NT2/D1 (cell line): ENCODE measurements at regions not wholly inside any gene's neighbourhood (a gene's known extent, or its start where the extent isn't known, plus 50 kb on each side); places are given as distances from the start of the nearest gene placed in this dataset.
"Not testable (repeated sequence)": the region's sequence is repeated elsewhere in the genome, so short reads cannot be mapped to it uniquely, and the experiment has no call there.

Experiments used
- DNase-seq: peaks from one replicate; pipeline ENCODE4 v3.0.0-alpha.2; 2011; ENCODE audit warnings: low read depth, low spot score
- H3K27me3 ChIP-seq: 2 replicates; pipeline ENCODE4 v1.6.0; 2011; ENCODE audit warnings: mild to moderate bottlenecking; ENCODE audit not compliant: insufficient read length, insufficient read depth
- H3K36me3 ChIP-seq: 2 replicates; pipeline ENCODE4 v1.6.1; 2011; ENCODE audit warnings: mild to moderate bottlenecking, low read length, mixed read lengths; ENCODE audit not compliant: insufficient read depth, insufficient read length
- H3K4me1 ChIP-seq: 2 replicates; pipeline ENCODE4 v1.5.1; 2011; ENCODE audit not compliant: insufficient read depth, insufficient read length
- H3K4me3 ChIP-seq: 2 replicates; pipeline ENCODE4 v1.5.1; 2011; ENCODE audit warnings: low read depth; ENCODE audit not compliant: insufficient read length
- H3K9ac ChIP-seq: 2 replicates; pipeline ENCODE4 v1.6.0; 2011; ENCODE audit warnings: low read depth; ENCODE audit not compliant: insufficient read length
- H3K9me3 ChIP-seq: 2 replicates; pipeline ENCODE4 v1.5.1; 2011; ENCODE audit warnings: mild to moderate bottlenecking, low read length; ENCODE audit not compliant: insufficient read depth
- SUZ12 ChIP-seq: IDR thresholded peaks from 2 replicates; pipeline ENCODE4 v1.6.1; 2011; ENCODE audit not compliant: insufficient read length, insufficient read depth; ENCODE audit errors: extremely low read depth
- YY1 ChIP-seq: IDR thresholded peaks from 2 replicates; pipeline ENCODE4 v1.6.1; 2011; ENCODE audit not compliant: insufficient read length, insufficient read depth
- ZNF274 ChIP-seq: IDR thresholded peaks from 2 replicates; pipeline ENCODE4 v1.6.1; 2011; ENCODE audit warnings: mild to moderate bottlenecking, low read depth, low read length

GRCh38 chr12:107600581-107601144, 84.9 kb upstream of the PWP1 start:
- Histone ChIP-seq H3K4me1 (no peaks in the 10 kb centered on the region), H3K4me3 (no peak overlapping the region), H3K36me3 (no peaks in the 10 kb centered on the region), H3K9ac (no peak overlapping the region), H3K9me3 (no peaks in the 10 kb centered on the region), H3K27me3 (no peaks in the 10 kb centered on the region)
- no peak for DNase-seq
- TF ChIP-seq SUZ12: no peak
- no peak for TF ChIP-seq ZNF274
- no peak for TF ChIP-seq YY1

GRCh38 chr12:107602446-107602845, 83.2 kb upstream of the PWP1 start:
- no peak for DNase-seq
- no peak overlapping the region for H3K9ac ChIP-seq
- no peaks in the 10 kb centered on the region for H3K4me1 ChIP-seq
- no peaks in the 10 kb centered on the region for H3K36me3 ChIP-seq
- no peak overlapping the region for H3K4me3 ChIP-seq
- H3K9me3 ChIP-seq: no peaks in the 10 kb centered on the region
- TF ChIP-seq SUZ12 (no peak), ZNF274 (no peak), YY1 (no peak)
- no peaks in the 10 kb centered on the region for H3K27me3 ChIP-seq

DNA sequence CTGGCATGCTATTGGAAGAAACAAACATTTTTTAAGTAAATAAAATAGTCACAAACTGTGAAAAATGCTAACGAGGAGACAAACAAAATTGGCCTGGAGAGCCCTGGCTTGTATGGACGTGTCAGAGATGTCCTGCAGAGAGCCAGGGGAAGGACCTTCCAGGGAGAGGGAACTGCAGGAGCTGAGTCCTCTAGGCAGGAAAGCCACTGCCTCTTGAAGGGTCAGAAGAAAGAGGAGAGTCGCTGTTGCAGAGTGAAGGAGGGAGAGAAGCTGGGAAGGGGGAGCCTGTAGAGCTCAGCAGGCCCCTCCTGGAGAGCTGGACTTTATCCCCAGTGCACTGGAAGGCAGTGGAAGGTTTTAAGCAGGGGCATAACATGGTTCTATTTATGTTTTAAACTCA, 80.3 kb upstream of the PWP1 start:
- TF ChIP-seq SUZ12 (no peak), YY1 (no peak), ZNF274 (no peak)
- H3K4me3 ChIP-seq: no peak overlapping the region
- DNase-seq: no peak
- H3K9ac ChIP-seq: no peak overlapping the region
- no peaks in the 10 kb centered on the region for H3K27me3 ChIP-seq
- H3K9me3 ChIP-seq: no peaks in the 10 kb centered on the region
- H3K4me1 ChIP-seq: no peaks in the 10 kb centered on the region
- no peaks in the 10 kb centered on the region for H3K36me3 ChIP-seq

DNA sequence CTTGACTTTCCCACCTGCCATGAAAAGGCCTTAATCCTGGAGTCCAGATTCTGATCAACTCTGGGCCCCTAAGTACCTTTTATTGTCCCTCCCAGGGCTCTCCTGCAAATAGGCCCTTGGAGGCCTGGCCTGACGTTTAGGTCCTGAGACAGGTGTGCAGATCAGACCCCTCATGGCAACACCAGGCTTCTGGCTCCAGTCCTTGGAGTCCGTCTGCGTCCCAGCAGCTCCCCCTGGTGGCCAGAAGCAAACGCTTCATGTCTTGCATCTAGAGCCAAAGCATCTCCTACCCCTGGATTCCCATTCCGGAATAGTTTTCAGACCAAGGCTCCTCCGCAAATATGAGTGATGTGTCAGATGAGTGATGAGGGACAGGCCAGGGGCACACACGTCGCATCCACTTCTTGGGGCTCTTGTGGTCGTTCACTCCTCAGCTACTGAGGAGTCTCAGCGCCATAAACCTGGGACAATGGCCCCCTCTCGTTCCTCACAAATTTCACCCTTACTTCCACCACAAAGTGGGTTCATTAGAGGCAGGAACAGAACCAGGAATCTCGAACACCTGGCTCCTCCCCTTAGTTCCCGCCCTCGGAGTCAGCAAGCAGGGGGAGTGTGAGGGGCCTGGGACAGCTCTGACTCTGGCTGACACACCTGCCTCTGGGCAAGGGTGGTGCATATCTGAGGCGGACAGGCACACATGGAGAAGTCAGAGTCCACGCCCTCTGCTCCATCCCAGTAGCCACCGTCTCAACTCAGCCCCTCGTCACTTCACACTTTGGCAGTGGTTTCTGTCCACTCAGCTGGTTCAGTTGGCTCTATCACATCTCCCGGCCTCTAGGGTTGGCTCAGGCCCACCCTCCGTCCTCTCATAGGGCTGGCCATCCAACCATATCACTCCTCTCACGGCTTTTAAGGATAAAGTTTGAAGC, 77.9 kb upstream of the PWP1 start:
- H3K27me3 ChIP-seq: no peaks in the 10 kb centered on the region
- no peaks in the 10 kb centered on the region for H3K36me3 ChIP-seq
- no peak overlapping the region for H3K9ac ChIP-seq
- no peak overlapping the region for H3K4me3 ChIP-seq
- no peak for TF ChIP-seq YY1
- TF ChIP-seq ZNF274: no peak
- no peak for TF ChIP-seq SUZ12
- H3K9me3 ChIP-seq: no peaks in the 10 kb centered on the region
- DNase-seq: peak; percentile 88
- H3K4me1 ChIP-seq: no peaks in the 10 kb centered on the region

- DNase-seq, H3K9ac ChIP-seq, H3K4me3 ChIP-seq, H3K9me3 ChIP-seq, H3K4me1 ChIP-seq, H3K36me3 ChIP-seq, H3K27me3 ChIP-seq: not testable (repeated sequence)
These were observed 76.8 kb upstream of the PWP1 start for GRCh38 chr12:107608779-107609178.

- Histone ChIP-seq H3K9me3 (no peaks in the 10 kb centered on the region), H3K4me1 (no peaks in the 10 kb centered on the region), H3K9ac (no peak overlapping the region), H3K27me3 (no peaks in the 10 kb centered on the region), H3K36me3 (no peaks in the 10 kb centered on the region), H3K4me3 (no peak overlapping the region)
- no peak for TF ChIP-seq YY1
- TF ChIP-seq ZNF274: no peak
- no peak for TF ChIP-seq SUZ12
- DNase-seq: peak; percentile 66
These were observed 75.4 kb upstream of the PWP1 start for GRCh38 chr12:107610021-107610859.

DNA sequence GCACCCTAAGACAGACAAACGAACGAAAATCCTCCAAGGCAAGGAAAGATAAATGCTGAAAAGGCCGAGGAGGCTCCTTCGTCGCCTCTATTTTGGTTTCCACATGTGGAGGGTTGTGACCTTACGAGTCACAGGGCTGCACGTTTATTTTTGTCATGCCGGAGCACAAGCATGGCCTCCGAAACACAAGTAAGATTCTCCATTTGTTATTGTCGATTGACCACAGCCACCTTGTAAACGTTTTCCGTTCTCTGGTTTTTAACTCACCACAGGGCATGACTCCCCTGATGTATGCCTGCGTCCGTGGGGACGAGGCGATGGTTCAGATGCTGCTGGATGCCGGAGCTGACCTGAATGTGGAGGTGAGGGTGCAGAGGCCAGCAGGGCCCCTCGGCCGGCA, 73.1 kb upstream of the PWP1 start:
- Histone ChIP-seq H3K4me1 (no peaks in the 10 kb centered on the region), H3K27me3 (no peaks in the 10 kb centered on the region), H3K9ac (no peak overlapping the region), H3K36me3 (no peaks in the 10 kb centered on the region), H3K4me3 (no peak overlapping the region), H3K9me3 (no peaks in the 10 kb centered on the region)
- TF ChIP-seq YY1 (no peak), ZNF274 (no peak), SUZ12 (no peak)
- DNase-seq: no peak
